HG03460 (cell line): ENCODE measurements at regions not wholly inside any gene's neighbourhood (a gene's known extent, or its start where the extent isn't known, plus 50 kb on each side); places are given as distances from the start of the nearest gene placed in this dataset.

Experiments
- ATAC-seq: cut with Tn5 transposase; IDR thresholded peaks from one replicate; pipeline ENCODE4 v1.9.1; 2021; ENCODE audit not compliant: unreplicated experiment

DNA sequence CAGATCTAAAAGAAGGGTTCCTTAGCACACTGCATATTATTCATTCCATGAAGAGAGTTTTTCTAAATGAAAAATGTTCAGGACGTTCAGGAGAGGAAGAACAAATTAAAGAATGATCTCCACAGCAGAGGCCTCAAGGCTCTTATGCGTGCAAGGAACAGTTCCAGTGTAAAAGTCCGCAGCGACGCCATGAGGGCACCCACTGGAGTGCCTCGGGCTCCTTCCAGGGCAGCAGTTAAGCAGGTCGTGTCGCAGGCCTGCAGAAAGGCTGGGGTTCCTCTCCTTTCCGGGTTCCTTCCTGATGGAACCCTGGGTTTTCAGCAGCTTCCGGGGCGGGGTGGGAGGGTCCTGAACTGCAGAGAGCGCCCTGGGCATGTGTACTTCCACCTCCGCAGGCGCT is 87.1 kb upstream of the SELENOP start:
- ATAC-seq = no peak

DNA sequence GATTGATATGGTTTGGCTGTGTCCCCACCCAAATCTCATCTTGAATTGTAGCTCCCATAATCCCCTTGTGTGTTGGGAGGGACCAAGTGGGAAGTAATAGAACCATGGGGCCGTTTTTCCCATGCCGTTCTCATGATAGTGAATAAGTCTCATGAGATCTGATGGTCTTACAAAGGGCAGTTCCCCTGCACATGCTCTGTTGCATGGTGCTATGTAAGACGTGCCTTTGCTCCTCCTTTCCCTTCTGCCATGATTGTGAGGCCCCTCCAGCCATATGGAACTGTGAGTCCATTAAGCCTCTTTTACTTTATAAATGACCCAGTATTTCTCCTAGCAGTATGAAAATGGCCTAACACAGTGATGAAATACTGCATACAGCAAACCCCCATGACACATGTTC is 84.8 kb upstream of the SELENOP start:
- ATAC-seq = no peak

DNA sequence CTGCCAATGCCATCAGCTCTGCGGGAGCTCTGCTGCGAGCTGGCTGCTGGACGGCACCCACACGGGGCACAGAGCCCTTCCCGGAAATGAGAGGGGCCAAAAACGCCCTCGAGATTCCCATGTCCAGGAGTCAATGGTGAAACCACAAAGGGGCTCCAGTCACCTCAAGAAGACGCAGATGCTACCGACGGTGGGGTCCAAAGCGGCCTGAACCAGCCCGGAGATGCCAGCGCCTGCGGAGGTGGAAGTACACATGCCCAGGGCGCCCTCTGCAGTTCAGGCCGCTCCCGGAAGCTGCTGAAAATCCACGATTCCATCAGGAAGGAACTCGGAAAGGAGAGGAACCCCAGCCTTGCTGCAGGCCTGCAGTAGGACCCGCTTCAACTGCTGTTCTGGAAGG is 82.4 kb upstream of the SELENOP start:
- no peak for ATAC-seq

- ATAC-seq = peak; percentile 93
Observed at GRCh38 chr5:42889311-42889933, 77.7 kb upstream of the SELENOP start.

GRCh38 chr5:42888771-42889170 is 77.1 kb upstream of the SELENOP start:
- ATAC-seq = no peak

DNA sequence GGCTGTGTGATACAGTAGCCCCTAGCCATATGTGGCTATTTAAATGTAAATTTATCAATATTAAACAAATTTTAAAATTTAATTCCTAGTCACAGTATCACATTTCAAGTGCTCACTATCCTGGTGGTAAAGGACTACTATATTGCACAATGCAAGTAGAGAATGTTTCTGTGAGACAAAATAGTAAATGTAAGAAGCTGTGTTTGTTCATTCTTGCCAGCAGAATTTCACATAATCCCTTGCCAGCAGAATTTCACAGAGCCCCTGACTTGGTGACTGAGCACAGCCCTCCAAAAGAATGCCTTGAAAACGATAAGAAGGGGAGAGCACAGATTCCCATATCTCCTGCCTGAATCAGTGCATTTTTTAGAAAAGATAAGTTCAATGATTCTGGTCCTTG is 75.9 kb upstream of the SELENOP start:
- ATAC-seq = no peak

- no peak for ATAC-seq
Observed at GRCh38 chr5:42887097-42887496, 75.4 kb upstream of the SELENOP start.

DNA sequence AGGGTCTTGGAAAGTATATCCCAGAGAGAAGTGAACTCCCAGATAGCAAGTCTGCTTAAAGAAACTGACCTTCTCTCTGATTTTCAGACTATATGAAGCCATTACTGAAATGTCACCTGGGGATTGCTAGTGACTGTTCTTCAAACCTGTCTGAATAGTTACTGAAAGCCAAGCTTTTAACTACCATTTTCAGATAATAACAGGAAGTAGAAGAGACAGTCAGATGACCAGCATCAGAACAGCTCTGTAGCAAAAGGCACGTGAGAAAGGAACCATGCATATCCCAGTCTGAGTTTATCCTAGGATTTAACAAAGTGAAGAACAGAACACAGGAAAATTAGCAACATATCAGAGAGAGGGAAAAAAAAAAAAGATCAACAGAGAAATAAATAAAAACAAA is 74.9 kb upstream of the SELENOP start:
- no peak for ATAC-seq

DNA sequence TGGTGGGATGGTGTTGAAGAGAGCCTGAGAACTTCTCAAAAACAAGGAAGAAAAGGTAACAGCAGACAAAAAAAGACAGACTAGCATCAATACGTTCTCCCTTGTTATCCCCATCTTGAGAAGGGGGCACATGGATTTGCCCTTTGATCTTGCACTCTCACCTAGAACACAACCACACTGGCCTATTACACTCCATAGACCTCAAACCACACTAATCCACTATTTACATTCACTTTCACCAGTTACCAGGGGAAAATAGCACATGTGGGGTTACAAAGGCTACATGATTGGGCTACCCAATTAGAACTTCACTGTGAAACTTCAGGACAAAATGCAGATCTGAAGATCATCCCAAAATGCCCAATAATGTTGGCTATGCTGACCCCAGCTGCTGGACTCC is 72.6 kb upstream of the SELENOP start:
- no peak for ATAC-seq

DNA sequence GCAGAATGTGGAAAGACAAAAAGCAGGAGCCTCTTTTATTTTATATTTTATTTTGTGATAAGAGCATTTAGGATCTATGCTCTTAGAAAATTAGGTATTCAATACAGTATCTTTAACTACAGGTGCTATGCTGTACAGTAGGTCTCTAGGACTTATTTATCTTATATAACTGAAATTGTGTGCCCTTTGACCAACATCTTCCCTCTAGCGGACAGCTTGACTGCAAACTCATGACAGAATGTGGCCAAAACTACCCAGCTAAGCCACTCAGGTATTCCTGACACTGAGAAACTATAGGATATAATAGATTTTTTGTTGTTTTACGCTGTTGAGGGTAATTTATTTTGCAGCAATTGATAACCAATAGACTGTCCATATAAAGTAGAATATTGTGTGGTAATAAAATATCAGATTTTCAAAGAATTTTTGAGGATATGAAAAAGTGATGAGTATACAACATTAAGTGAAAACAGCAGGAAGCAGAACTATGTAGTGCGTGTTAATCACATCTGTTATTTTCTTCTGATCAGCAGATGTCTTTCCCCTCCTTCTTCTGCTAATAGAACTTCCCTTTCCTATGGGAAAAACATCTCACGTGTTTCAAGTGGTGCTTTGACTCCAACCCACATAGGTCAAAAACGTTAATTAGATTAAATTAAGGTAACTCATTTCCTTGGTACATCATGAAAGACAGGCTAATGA is 69.9 kb upstream of the SELENOP start:
- no peak for ATAC-seq

DNA sequence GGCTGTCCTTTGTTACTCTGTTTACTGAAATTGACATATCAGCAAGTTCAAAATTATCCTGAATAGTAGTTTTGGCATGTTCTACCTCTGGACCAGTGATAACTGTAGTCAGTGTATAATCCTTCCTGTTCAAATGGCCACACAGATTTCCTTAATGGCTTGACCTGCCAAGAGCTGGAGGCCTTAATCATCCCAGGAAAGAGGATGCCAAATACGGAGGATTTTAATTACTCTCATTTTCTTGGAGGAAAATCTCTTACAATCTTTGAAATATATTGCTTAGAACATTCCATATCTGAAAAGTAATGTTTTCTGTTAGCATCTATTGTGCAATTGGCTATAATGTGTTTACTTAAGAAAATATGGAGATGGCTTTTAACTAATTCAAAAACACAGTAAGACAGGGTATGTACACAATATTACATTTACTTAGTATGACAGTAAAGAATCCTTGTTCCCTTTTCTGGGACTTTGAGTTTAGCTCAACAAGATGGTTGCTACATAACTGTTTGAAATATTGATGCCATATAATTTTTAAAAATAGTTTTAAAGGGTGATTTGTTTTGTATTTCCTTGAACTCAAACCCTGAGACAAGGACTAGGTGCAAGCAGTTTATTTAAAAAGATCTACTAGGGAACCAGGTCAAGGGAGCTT is 68.9 kb upstream of the SELENOP start:
- no peak for ATAC-seq

DNA sequence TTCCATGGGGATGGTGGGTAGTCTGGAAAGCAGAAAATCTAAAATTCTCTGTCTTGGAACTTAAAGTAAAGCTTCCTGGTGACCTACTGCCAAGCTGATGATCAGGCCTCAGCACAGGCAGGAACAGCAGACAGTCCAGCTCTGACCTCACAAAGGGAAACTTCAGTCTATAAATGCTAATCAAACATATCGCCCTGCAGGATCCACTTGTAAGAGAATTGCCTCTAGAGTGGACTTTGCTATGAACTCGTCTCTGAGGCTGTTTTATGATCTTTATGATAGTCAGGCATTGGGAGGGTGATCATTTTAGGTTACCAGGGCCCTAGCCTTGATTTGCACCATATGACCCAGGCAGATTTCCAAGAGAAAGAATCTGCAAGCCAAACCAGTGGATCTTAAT is 67.6 kb upstream of the SELENOP start:
- no peak for ATAC-seq

DNA sequence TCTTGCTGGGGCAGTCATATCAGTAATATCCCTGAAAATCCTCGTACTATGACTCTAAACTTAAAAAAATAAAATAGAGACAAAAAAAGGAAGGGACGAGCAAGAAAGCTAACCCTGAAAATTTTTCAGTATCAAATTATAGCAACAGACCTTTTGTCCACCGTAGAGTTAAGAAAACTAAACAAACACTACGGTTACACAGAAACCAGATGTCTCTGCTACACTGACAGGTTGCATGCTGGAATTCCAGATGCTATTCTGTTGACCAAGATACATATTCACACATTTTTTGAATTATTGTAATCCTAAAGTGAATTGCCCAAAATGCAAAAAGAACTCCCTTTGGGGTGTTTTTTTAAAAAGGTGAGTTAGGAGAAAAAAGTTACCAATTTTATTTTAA is 66.9 kb upstream of the SELENOP start:
- ATAC-seq = no peak

- ATAC-seq = no peak
Observed at GRCh38 chr5:42878041-42878440, 66.3 kb upstream of the SELENOP start.

GRCh38 chr5:42877431-42877830 is 65.7 kb upstream of the SELENOP start:
- no peak for ATAC-seq

DNA sequence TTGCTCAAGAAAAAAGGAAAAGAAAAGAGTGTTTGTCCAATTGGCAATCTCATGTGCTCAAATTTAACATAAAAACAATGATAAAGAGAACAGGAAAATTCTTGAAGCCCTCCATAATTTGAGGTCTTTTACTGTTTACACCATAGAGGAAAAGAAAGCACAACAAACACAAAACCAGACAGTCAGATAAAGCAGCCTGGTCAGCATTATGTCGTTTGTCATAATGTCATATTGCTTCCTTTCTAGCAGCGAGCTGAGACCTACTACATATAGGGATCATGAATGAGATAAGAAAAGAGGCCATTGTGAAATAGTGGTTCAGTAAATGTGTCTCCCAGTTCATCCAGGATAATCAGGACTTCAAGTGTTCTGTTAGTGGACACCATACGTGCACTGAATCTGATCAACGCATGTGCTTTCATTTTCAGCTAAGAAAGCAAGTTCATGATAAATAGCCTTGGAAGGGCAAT is 64.7 kb upstream of the SELENOP start:
- no peak for ATAC-seq

DNA sequence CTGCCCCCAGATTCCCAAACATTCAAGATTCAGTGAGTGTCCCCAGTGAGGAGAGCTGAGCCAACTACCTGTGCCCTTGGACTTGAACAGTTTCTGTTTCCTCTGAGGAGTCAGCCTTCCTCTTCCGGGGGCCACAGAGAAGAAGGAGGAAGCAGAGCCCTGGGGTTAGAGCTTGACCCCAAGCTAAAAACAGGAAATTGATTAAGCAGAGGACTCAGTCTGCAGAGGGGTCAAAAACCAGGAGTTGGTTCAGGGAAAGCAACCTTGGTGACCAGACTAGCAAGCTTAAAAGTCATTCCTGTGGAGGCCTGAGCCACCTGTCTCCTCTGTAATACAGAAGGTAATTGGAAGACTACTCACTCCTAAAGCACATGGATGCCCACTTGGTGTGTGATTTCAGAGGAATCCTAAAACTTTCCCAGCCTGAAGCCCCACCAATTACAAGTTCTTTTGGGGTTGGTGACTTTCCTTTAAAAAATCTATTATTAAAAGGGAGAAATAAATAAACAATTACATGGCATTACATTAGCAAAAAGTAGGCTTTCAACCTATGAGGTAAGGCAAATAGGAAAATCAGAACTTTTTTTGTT is 64.2 kb upstream of the SELENOP start:
- ATAC-seq = no peak

- ATAC-seq = no peak
Observed at GRCh38 chr5:42875211-42875610, 63.5 kb upstream of the SELENOP start.

DNA sequence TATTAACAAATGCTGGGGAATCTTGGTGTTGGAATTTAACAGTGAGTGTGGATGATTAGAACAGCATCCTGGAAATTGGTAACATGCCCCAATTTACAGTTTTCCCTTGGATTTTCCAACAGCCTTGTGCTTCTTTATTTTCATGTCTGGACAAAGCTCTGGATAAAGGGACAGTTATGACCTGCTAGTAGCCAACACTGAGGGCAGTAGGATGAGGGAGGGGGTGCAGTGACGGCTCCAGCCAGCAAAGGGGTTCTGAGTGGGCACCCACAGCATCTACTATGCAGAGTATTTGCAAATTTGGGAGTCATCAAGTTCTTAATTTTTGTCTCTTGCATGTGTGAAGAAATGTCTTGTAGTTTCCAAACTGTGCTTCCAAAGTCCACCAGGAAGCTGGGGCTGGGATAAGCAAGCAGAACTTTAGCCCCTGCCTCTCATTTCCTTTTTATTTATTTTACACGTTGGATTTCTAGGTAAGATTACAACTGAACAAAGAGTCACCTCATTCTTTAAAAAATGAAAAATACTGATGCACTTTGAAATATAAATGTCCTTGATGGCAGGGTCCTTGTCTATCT is 63.0 kb upstream of the SELENOP start:
- no peak for ATAC-seq

DNA sequence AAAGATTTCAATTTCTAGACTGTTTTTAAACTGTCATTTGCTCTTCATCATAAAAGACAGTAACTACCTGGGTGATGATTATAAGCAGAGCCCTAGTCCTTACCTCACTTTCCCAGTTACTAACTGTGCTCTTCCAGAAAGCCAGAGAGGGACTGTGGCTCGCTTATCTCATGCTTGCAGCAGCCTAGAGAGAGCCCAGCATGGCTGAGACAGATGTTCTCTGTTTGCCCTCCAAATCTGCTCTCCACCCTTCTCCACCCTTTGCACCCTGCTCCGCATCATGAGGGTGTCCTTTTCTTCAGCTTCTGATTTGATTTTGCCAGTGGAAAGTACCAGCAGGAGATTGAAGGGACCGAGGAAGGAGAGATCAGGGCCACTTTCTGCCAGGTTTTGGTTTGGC is 61.2 kb upstream of the SELENOP start:
- ATAC-seq = no peak

DNA sequence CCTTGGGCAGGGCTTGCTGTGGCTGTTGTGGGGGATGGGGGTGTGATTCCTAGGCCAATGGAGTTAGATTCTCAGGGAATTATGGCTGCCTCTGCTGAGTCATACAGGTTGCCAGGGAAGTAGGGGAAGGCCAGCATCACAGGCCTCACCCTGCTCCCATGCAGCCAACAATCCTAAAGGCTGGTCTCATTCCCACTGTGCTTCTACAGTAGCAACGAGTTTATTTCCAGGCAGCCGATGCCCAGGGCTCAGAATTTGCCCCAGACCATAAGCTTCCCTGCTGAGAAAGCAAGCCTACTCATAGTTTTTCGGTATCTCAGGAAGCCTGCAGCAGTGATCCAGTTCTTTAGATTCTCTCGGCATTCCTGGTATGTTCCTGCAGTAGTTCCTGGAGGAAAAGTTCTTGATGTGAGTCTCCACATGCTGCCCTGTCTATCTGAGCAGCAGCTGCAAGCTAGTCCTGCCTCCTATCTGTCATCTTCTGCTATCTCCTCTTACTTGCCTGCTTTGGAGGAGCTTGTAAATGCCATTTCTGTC is 59.3 kb upstream of the SELENOP start:
- ATAC-seq = no peak
